Activated CD4-positive, alpha-beta T cell treated with anti-CD3 and anti-CD28 coated beads for 24 hours (primary cell): ENCODE measurements at regions not wholly inside any gene's neighbourhood (a gene's known extent, or its start where the extent isn't known, plus 50 kb on each side); places are given as distances from the start of the nearest gene placed in this dataset.

ENCODE experiments used
- DNase-seq, 2 donors: peaks; one replicate each; pipeline ENCODE4 v3.0.0-alpha.2; 2020; ENCODE audit warnings: low read depth in 2 of 2

DNA sequence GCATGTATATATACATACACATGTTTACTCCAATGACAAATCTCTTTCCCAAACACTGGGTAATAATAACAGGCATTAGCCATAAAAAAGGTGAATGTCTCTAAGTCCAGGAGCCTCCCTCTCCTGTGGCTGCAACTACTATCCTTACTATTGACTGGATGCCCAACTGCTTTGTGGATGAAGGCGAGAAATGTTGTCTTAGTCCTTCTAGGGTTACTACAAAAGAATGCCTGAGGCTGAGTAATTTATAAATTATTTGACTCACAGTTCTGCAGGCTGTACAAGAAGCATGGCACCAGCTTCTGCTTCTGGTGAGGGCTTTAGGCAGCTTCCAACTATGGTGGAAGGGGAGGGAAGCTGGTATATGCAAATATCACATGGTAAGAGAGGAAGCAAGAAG is 366.0 kb upstream of the DDHD1 start:
- no peak for DNase-seq

DNA sequence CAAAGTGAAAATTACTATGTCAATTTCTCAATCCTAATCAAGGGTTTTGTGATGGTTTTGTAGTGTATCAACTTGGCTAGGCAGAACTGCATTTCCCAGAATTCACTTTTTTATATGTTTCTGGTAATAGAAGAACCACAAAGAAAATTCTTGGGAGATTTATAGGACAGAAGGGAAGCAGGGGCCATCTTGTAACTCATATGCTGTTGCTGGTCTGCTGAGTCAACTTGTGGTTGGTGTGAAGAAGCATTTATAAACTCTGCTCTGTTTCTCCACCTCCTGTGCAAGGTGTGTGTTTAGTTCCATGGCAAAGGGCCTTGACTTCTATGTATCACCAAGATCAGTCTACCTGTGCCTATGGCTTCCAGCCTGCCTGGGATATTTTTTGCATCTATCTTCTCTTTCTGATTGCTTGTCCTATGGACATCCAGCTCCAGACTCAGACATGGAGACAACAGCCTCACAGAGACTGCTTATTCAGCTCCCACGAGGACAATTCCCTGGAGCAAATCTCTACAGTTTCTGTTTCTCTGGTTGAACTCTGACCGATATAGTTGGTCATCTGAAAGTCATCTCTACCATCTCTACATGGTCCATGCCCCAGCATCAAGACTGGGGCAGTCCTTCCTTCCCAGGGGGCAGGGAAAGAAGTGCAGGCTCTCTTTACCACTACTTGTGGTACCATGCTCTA is 364.3 kb upstream of the DDHD1 start:
- no peak for DNase-seq

DNA sequence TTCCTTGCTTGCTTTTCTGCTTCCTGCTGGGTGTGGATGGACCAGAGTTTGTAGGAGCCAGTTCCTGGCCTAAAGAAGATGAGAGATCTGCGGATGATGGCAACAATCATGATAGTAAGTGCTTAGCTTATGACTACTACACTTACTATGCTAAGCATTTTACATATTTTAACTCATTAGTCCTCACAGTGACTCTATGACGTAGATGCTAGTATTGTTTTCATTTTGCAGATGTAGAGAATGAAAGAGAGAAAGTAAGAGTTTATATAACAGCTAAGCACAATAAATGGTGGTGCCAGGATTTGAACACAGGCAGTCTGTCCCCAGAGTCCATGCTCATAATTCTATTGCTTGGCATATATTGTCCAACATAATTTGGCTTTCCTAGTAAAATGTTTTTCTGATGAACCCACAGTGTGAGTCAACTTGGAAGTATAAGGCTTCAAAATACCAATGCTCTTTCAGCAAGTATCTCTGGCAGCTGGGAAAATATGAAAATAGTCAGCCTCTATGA is 363.2 kb upstream of the DDHD1 start:
- no peak for DNase-seq

DNA sequence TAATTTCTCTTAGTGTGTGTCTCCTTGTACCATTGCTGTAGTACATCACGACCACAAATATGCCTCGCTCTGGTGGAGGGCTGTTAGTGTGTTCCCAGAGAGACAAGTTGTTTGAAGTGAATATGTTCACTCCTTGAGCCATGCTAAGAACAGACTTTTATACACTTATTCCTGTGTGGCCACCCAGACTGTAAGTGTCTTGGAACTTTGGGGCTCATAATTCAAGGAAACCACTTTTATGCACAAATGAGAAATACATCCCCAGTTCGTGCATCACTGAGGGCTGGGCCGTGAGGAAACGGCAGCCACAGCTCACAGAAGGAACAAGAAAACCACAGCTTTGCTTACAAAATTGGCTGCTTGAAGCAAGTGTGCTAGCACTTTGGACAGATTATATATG is 362.2 kb upstream of the DDHD1 start:
- DNase-seq, result no peak

DNA sequence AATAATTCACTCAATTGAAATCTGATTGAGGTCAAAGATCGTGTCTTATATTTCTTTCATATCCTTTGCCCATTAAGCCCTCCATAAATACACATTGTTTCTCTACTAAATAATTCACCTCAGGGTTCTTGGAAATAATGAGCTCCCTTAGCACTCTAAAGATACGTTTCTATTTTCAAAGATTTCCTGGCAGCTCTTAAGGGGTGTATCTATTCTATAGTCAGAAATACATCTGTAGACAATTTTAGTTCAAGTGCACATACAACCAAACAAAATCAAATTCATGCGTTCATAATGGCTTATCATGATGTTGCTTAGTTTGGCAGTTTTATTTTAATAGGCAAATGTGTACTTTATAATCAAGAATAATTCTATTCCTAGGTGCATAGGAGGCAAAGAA is 361.1 kb upstream of the DDHD1 start:
- no peak for DNase-seq

DNA sequence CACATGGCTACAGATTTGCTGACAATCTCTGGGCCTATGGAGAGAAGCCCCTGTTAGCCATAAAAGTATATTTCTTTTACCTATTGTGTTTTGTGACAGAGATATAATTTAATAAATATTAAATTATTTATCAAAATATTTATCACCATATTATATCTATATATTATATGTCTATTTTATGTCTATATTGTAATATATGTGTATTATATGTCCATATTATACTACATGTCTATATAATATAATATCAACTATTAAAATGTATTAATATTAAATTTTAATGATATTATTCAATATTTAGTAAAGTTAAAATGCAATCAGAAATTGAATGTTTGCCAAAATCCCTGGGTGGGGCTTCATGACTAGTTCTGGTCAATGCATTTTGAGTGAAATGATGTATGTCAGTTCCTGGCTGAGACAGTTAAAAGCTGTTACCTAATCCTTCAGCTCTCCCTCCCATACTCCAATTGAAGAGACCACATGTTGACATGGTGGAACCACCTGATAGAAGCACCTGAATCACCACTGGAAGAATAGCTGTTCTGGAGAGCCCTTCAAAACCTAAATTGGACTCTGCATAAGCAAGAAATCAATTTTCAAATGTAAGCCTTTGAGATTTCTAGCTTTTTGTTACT is 357.3 kb upstream of the DDHD1 start:
- no peak for DNase-seq

DNA sequence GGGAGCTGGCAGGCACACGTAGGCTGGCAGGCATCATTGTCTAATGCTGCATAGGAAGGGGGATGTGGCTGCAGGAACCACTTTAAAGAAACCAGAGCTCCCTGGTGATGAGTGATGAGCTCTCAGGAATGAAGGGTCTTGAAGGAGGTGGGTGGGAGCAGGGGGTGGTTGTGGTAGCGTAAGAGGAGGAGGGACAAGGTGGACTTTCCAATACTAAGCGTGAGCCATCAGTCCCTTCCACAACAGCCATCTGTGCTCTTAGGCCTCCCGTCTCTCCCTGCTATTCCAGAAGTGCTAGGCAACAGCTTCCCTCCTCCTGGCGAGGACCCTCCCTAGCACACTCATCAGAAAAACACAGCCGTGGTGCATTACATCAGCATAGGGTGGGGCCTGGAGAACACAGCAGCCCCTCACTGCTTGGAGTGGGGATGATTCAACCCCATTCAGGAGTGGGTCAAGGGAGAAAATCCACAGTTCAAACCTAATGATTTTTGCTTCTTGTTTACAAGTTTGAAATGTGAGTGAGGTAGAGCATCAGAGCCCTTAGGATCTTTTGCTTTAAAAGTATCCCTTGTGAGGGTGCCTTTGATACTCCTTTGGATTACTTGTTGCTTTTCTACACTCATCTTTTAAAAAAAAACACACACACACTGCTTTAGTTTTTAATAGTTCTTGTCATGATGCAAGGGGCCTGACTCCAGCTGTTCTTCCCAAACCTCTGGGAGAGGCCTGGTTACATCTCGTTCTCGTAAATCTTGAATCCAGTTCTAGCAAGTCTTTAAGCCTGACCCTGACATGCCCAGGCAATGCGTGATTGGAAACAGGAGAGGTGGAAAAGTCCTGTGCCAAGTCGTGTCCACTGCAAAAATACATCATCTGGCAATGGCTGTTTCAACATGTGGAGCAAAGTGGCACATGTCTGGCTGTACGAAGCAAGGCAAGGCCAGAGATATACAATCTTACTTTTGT is 356.4 kb upstream of the DDHD1 start:
- no peak for DNase-seq

DNA sequence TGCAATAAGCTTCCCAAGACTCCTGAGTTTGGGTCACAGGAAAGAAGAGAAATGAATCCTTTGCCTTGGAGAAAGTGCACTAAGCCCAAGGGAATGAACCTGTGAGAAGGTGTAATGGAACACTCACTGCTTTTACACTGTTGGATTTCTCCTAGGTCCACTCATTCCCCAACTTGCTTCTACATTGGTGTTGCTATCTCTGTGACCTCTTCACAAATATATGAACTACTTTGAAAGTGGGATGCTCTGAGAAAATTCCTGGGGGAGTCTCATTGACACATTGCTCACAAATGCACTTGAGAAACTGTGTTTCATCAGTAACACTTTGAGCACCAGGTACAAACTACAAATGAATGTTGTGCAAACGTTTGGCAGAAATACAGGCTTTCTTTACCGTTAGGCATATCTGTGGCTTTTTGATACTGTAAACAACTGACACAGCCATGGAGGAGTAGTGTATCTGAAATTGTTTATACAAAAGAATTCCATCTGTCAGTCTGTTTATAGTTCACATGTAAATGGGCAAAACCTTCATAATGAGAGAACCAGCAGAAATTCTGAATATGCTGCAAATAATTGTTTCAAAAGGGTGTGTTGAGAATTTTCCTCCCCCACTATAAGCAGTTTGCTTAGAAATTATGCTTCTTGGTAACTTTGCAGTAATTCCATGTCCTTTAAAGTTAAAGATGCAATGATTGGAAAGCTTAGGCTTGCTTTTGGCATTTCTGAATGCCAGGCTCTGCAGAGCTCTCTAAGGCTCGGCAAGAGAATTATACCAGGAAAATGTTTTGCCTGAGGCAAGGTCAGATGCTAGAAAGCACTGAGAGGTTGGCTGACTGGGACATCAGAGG is 348.5 kb upstream of the DDHD1 start:
- no peak for DNase-seq

DNA sequence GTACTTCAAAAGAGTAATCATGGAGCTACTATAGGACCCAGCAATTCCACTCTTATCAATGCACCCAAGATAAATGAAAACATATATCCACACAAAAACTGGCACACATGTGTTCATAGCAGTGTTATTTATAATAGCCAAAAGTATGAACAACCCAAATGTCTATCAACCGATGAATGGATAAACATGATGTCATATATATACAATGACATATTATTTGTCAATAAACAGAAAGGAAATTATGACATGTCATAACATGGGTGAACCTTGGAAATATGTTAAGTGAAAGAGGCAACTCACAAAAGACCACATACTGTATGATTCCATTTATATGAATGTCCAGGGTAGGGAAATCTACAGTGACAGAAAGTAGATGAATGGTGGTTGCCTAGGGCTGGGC is 347.1 kb upstream of the DDHD1 start:
- DNase-seq, result no peak

DNA sequence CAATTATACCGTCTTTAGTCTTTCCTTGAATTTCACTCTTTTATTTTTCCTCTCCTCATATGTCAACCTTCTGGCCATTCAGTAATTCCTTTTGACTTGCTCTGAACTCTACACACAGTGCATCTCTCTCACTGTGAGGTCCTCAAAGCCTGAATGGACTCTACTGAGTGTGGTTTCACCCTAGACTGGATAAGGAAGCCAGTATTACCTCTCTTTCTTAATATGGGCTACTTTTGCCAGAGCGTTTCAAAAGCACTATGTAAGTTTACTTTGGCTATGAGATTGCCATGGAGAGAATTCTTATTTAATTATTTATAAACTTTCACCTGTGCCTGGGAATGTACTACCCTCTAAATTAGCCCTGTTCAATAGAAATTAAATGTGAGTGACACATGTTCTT is 343.5 kb upstream of the DDHD1 start:
- no peak for DNase-seq

DNA sequence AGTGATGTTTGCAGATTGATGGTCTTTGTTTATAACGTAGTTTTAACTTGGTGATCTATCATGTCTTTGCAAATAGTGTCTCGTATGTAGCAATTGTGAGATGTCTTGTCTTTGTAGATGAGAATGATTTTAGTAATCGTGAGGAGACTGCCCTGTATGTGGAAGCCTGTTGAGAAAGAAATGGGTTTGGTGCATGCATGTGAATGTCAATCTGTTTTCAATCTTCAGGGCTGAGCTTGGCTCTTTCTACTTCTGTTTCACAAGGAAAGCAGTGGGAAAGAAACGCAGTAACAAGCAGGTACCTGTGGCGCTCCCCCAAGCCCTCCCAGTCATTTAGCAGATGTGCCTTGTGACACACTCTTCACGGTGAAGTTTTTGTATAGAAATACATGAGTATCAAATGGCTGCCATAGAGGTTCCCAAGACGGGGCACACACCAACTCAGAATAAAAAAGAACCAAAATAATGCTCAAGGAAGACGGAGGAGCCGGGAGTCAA is 342.8 kb upstream of the DDHD1 start:
- no peak for DNase-seq

DNA sequence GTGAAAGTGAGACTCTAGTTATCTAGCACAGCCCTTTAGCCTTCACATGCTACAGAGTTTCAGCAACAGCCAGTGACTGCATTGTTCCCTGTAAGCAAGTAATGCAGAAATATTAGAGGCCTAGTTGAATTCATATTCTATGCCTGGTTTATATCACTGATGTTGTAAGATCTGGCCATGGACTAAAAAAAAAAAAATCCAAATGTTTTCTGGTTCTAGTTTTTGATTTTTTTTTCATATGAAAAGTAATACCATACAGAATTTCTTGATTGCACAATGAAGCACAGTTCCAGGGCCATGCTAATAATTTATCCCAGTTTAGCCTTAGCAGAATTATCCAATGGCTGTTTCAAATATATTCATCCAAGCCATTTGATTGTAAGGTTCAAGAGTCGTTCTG is 341.5 kb upstream of the DDHD1 start:
- DNase-seq, result no peak

DNA sequence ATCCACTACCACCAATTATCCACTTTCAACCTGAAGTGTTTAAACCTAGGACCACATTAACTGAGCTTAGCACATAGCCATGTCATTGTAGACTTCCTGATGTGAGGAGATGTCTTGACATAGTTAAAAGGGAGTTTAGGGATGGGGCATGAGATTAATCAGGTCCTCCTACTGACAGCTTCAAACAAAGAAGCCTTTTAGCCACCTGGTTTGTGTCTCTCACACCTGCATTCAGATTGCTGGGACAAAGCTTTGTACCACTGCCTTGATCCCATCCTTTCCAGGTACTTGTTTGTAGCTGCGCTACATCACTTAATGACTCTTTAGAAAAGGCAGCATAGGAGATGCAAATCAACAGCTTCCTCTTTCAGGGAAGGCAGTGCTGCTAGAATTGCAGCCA is 340.7 kb upstream of the DDHD1 start:
- no peak for DNase-seq

DNA sequence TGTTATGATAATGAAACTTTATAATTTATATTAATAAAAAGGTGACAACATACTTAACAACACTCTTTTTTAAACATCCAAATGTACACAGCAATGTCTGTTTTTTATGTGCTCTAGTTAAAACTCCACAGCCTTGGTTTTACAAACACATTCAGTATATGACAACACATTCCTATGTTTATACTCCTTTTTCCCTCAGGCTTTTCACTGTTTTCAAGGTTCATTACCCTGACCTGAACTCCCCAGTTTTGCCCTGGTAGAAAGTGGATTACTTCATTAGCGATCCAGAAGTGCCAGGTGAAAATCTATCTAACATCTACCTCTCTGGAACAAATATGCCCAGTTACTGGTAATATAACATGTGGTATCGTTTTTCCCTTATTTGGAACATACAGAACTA is 340.2 kb upstream of the DDHD1 start:
- DNase-seq, result no peak

DNA sequence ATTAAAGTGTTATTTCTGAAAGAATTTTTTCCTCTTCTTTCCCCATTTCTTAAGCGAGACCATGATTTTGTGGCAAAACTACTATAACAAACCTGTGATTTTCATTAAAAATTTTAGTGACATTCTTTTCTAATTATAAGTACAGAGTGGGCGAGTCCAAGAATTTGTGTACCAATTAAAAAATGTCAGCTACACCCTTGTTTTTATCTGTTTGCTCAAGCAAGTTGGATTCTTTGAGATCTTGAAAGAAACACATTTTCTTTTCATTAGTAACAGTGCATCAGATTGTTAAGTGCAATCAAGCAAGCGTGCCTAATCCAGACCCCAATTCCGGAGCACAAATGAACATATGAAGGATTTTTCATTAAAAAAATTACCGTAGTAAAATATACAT is 338.8 kb upstream of the DDHD1 start:
- no peak for DNase-seq

DNA sequence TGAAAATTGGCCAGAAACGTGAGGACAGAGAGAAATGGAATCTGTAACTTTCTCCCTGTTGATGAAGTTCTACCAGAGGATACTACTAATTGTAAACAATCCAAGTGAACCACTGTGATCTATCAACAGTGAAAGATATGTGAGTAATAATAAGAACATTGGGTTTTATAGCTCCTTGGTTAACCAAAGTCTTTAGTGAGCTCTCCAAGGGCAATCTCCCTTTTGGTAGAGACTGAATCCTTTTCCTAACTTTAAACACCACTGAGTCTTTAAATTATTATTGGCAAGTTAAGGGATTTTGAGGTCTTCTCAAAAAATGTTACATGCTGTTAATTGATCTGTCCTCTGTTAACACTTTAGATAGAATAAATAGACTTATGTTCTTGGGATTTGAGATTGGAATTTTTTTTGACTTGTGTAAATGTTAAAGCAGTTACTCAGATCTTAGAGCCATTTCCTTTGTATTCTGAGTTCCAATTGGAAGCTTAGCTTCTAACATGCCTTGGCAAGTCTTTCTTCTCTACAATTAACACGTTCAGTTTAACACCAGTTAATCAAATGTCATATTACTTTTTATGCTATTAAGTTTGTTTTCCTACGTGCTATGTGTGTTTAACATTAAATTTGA is 338.2 kb upstream of the DDHD1 start:
- no peak for DNase-seq

DNA sequence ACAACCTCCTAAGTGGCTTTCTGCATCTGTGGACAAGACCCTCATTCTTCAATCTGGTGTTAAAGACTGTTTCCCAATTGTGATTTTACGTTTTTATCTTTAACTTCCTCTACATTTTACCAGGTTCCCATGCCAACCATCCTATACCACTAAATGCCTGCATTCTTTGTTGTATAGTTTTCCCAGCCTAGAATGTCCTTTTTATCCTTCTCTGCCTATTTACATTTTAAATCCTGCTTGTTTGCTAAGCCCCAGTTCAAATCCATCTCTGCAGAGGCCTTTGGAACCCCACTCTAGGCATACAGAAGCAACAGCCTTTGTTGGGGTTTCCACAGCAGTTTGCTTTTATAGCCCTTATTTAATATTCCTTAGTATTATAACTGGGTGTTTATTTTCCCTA is 325.1 kb upstream of the DDHD1 start:
- no peak for DNase-seq

DNA sequence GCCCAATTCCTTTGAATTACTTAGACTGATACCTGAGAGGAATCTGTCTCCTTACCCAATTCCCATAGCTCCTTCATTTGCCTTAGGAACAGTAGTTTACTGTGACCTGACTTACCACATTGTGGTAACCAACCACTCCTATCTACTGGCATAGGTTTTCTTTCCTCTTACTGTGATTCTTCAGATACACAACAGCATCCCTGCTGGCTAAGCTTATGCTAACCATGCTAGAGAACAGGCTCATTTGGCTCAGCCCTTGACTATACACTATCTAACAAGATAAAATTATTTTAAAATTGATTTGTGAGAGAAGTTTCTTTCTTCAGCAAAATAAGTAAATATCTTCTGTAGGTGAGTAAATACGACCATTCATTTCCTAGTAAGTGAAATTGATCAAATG is 320.4 kb upstream of the DDHD1 start:
- no peak for DNase-seq

DNA sequence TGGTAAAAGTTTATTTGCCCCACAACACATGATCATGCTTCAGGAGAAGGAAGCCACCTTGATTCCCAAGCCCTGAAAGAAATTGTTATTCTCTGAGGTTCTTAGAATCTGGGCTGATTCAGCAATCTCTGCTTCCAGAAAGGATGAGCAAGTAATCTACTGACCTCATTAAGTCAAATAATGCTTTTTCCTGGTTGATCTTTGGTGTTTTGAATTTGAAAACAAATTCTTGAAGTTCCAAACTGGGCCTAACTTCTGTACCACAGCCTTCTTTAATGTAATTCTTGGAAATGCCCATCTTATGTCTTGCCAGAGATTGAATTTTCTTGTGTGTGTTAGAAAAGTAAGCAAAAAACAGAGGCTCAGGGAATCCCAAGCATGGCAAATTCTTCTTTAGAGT is 319.2 kb upstream of the DDHD1 start:
- DNase-seq, result no peak

DNA sequence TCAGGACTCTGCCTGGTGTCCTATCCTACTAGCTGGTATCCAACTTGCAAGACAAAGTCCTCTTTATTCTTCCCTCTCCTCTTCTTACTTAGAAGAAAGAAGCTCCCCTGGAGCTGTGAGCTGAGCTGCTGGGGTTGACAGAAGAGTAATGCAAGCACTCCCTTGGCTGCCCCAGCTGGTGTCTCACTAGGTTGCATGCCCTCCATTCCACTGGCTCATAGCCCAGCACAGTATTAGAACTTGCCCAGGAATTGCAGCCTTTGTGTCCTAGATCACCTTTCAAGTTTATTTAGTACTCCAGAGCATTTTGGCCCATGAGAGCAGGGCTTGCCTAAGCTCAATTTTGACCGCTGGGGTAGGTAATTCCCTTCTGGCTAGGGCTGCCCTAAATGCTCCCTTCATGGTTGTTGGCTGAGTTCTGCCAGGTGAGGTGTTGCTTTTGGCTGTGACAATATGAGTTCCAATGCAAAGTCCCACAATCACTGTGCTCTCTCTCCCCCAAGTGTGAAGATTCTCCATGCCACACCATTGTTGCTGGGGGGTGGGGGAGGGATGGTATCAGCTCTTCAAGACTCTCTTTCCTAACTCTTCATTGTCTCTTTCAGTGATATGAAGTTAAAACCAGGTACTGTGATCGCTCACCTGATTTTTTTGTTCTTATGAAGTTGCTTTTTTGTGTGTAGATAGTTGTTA is 317.4 kb upstream of the DDHD1 start:
- DNase-seq, result no peak
